ENCODE measurements at regions not wholly inside any gene's neighbourhood (a gene's known extent, or its start where the extent isn't known, plus 50 kb on each side); places are given as distances from the start of the nearest gene placed in this dataset.

GRCh38 chr2:188881434-188881833 is 92.7 kb upstream of the COL3A1 start:
- ATAC-seq, result no peak

GRCh38 chr2:188884046-188884445 is 90.1 kb upstream of the COL3A1 start:
- Histone ChIP-seq H3K4me1 (ENCODE audit: insufficient read depth, low read length) (no peaks in the 10 kb centered on the region), H3K36me3 (replicated peaks in 1 of 2; ENCODE audit: control insufficient read depth in 1 of 2, insufficient read depth in 2 of 2, low read length in 2 of 2) (no peaks in the 10 kb centered on the region), H3K4me3 (replicated peaks in 1 of 3; ENCODE audit: insufficient read depth in 1 of 3, low read depth in 2 of 3, low read length in 3 of 3) (no peak overlapping the region), H3K27ac (ENCODE audit: extremely low read length, insufficient read depth, low read length) (no peak overlapping the region), H3K9me3 (ENCODE audit: low read length) (peaks cover 9% of the 10 kb centered on the region), H3K27me3 (ENCODE audit: control insufficient read depth in 1 of 2, insufficient read depth in 2 of 2, low read length in 2 of 2) (no peaks in the 10 kb centered on the region; a peak in 1 of 5 replicates), H3K9ac (ENCODE audit: insufficient read depth, low read depth, low read length) (no peak overlapping the region), H4K20me1 (ENCODE audit: insufficient read depth, low read length) (no peaks in the 10 kb centered on the region), H2AFZ (ENCODE audit: low read length) (no peak overlapping the region), H3K79me2 (ENCODE audit: insufficient read depth, low read length) (no peaks in the 10 kb centered on the region), H3K4me2 (ENCODE audit: low read depth, low read length) (no peak overlapping the region)
- no peak for FAIRE-seq
- ATAC-seq, result no peak
- no peak for DNase-seq (ENCODE audit: low spot score)
- intact Hi-C loops (cut with micrococcal nuclease; ENCODE audit: unreplicated experiment), result no loop called here
- in situ Hi-C loops (cut with HindIII; ENCODE audit: extremely low pct_ligation_motif_present, low pct_unique_long_range_greater_than_20kb), result no loop called here
- 53% methylated on average over 1 of the region's 1 CpG for WGBS (ENCODE audit: low lambda C conversion rate)
- BruUV-seq (replicated peaks), result no TSS peak
- ChIA-PET CTCF (ENCODE audit: low intra/inter-chr PET ratio, low total read pairs) (no interaction called here), POLR2A (no interaction called here)
- TF ChIP-seq CC2D1A (CRISPR knock-in tag; IDR thresholded peaks at IDR 0.05), result no peak
- TF ChIP-seq ZMAT3 (CRISPR knock-in tag; conservative IDR thresholded peaks at IDR 0.05), result no peak
- TF ChIP-seq GABPB1 (CRISPR knock-in tag; IDR thresholded peaks at IDR 0.05), result no peak
- no peak for TF ChIP-seq USF2 (IDR thresholded peaks at IDR 0.05; ENCODE audit: low read depth, low read length)
- no peak for TF ChIP-seq USF2 (CRISPR knock-in tag; IDR thresholded peaks at IDR 0.05; ENCODE audit: borderline replicate concordance)
- no peak for TF ChIP-seq ZNF703 (CRISPR knock-in tag; IDR thresholded peaks at IDR 0.05; ENCODE audit: borderline replicate concordance)
- no peak for TF ChIP-seq ZNF597 (CRISPR knock-in tag; IDR thresholded peaks at IDR 0.05)
- no peak for TF ChIP-seq ZSCAN20 (CRISPR knock-in tag; IDR thresholded peaks at IDR 0.05; ENCODE audit: borderline replicate concordance)
- no peak for TF ChIP-seq ZKSCAN8 (CRISPR knock-in tag; IDR thresholded peaks at IDR 0.05; ENCODE audit: borderline replicate concordance)
- TF ChIP-seq ATRX (CRISPR knock-in tag; IDR thresholded peaks at IDR 0.05; ENCODE audit: borderline replicate concordance), result no peak
- TF ChIP-seq REPIN1 (CRISPR knock-in tag; IDR thresholded peaks at IDR 0.05; ENCODE audit: borderline replicate concordance, low read depth), result no peak
- TF ChIP-seq ZNF558 (CRISPR knock-in tag; IDR thresholded peaks at IDR 0.05; ENCODE audit: borderline replicate concordance), result no peak
- no peak for TF ChIP-seq POLR2AphosphoS5 (IDR thresholded peaks at IDR 0.05; ENCODE audit: low read depth, low read length)
- no peak for TF ChIP-seq CSRNP1 (CRISPR knock-in tag; IDR thresholded peaks at IDR 0.05)

More at GRCh38 chr2:188881434-188881833, 92.7 kb upstream of the COL3A1 start:
- H4K20me1 ChIP-seq (ENCODE audit: insufficient read depth, low read length), result no peaks in the 10 kb centered on the region
- DNase-seq (ENCODE audit: low spot score) (no peak), FAIRE-seq (no peak)
- H3K4me3 ChIP-seq (replicated peaks in 1 of 3; ENCODE audit: insufficient read depth in 1 of 3, low read depth in 2 of 3, low read length in 3 of 3), result no peak overlapping the region
- TF ChIP-seq MAFF (IDR thresholded peaks at IDR 0.05; ENCODE audit: low read depth, low read length) (peak; percentile 72), MAFK (conservative IDR thresholded peaks at IDR 0.05 in 1 of 2, IDR thresholded peaks at IDR 0.05 in 1 of 2; ENCODE audit: low read length in 2 of 2) (peak; percentile 51 to 80), KLF12 (CRISPR knock-in tag; IDR thresholded peaks at IDR 0.05; ENCODE audit: borderline replicate concordance) (no peak)
- BruUV-seq (replicated peaks), result no TSS peak
- no peak overlapping the region for H3K9ac ChIP-seq (ENCODE audit: insufficient read depth, low read depth, low read length)
- H3K36me3 ChIP-seq (replicated peaks in 1 of 2; ENCODE audit: control insufficient read depth in 1 of 2, insufficient read depth in 2 of 2, low read length in 2 of 2), result no peaks in the 10 kb centered on the region
- intact Hi-C loops (cut with micrococcal nuclease; ENCODE audit: unreplicated experiment), result no loop called here
- no peak overlapping the region for H2AFZ ChIP-seq (ENCODE audit: low read length)
- no peaks in the 10 kb centered on the region for H3K9me3 ChIP-seq (ENCODE audit: low read length)
- no peaks in the 10 kb centered on the region for H3K79me2 ChIP-seq (ENCODE audit: insufficient read depth, low read length)
- ChIA-PET CTCF (ENCODE audit: low intra/inter-chr PET ratio, low total read pairs) (no interaction called here), POLR2A (no interaction called here)
- H3K27me3 ChIP-seq (ENCODE audit: control insufficient read depth in 1 of 2, insufficient read depth in 2 of 2, low read length in 2 of 2), result no peaks in the 10 kb centered on the region; a peak in 1 of 5 replicates
- no peak overlapping the region for H3K4me2 ChIP-seq (ENCODE audit: low read depth, low read length)
- 0% methylated on average over 1 of the region's 1 CpG for WGBS (ENCODE audit: low lambda C conversion rate)
- no peaks in the 10 kb centered on the region for H3K4me1 ChIP-seq (ENCODE audit: insufficient read depth, low read length)
- in situ Hi-C loops (cut with HindIII; ENCODE audit: extremely low pct_ligation_motif_present, low pct_unique_long_range_greater_than_20kb), result no loop called here
- no peak overlapping the region for H3K27ac ChIP-seq (ENCODE audit: extremely low read length, insufficient read depth, low read length)
